ENCODE measurements at regions not wholly inside any gene's neighbourhood (a gene's known extent, or its start where the extent isn't known, plus 50 kb on each side); places are given as distances from the start of the nearest gene placed in this dataset.

- DNase-seq = peak; percentile 24 to 68
These were observed 519.5 kb downstream of the BCOR start for GRCh38 chrX:39577985-39578869.

DNA sequence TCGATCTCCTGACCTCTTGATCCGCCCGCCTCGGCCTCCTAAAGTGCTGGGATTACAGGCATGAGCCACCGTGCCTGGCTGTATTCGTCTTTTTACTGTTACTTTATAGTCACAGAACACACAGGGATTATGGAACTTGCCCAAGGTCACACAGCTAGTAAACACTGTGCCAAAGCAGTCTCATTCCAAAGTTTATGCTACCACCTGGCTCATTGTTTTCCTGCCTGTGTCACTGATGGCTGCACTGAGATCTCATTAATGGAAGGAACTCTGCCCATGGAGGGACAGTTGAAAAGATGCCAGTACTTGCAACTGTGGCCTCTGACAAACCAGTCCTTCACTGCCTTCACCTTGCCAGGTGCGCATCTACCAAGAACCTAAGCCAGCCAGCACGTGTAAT lies 517.7 kb downstream of the BCOR start:
- DNase-seq = no peak

DNA sequence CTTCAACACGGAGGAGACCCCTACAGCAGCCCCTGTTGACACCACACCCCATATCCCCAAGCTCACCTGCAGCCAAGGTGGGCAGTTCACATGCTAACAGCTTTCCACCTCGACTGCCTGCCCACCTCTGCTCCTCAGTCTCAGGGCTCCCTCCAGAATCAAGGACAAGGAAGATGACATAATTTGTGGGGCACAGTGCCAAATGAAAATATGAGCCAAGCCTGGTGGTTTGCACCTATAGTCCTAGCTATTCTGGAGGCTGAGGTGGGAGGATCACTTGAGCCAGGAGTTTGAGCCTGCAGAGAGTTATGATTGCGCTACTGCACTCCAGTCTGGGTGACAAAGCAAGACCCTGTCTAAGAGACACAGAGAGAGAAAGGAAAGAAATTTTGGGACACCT lies 516.3 kb downstream of the BCOR start:
- DNase-seq = no peak

DNA sequence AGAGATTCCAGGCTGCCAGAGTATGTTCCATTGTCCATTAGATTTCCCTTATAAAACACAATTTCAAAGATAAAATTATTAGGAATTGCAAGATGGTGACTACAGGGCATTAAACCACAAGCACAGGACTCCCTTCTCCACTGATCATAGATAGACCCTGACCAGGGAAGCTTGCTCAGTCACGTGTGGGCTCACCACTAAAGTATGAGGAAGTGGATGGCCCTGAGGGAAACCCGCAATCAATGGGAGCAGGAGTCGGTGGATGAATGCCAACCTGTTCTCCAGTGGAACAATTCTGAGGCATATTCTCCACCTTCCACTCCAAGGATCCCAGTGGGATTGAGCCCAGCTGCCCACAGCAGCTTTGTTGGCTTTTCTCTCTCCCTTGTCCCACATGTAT lies 515.7 kb downstream of the BCOR start:
- no peak for DNase-seq

DNA sequence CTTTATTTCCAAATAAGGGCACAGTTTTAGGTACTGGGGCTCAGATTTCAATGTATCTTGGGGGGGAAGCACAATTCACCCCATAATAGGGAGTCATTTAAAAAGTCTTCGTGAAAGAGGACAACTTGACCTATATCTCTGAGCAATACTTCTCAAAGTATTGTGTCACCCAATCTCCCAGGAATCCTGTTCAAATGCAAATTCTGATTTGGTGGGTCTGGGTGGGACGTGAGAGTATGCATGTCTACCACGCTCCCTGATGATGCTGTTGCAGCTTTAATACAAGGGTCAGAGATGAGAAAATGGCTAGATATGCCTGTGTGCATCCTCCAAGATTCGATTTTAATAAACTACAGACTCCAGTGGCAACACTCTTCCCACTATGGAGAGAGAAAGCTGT lies 514.8 kb downstream of the BCOR start:
- DNase-seq = no peak

- DNase-seq = no peak
These were observed 511.9 kb downstream of the BCOR start for GRCh38 chrX:39585808-39586207.

DNA sequence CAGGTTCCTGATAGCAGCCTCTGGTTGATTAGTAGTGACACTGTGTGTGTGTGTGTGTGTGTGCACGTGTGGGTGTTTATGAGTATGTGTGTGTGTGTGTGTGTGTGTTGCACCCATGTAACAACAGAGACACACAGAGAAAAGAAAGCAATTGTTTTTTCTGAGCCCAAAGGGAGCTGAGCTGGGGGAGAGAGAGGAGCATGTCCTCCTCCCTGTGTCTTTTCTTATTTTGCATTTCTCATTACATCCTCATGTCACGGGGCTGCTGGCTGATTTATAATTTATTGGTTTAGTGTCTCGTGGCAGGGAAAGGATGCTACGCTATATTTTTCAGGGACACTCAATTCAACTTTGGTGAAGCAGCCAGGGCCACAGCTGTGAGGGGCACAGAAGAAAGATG lies 511.4 kb downstream of the BCOR start:
- peak in 1 of 2 experiments; percentile 20 for DNase-seq

DNA sequence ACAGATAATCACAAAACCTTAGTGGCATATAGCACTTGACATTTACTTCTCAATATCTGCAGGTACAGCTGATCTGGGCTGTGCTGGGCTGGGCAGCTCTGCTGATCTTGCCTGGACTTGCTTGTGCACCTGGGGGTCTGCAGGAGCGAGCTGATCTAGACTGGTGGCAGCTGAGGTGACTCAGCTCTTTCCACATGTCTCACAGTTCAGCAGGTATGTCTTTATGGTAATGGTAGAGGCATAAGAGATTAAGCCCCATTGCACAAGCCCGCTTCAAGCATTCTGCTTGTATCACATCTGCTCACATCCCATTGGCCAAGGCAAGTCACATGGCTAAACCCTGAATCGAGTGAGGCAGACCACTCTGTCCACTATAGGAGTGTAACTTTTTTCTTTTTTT lies 506.7 kb downstream of the BCOR start:
- DNase-seq = no peak

- DNase-seq = no peak
These were observed 505.0 kb downstream of the BCOR start for GRCh38 chrX:39592776-39593175.

GRCh38 chrX:39595977-39596376 lies 501.8 kb downstream of the BCOR start:
- no peak for DNase-seq

DNA sequence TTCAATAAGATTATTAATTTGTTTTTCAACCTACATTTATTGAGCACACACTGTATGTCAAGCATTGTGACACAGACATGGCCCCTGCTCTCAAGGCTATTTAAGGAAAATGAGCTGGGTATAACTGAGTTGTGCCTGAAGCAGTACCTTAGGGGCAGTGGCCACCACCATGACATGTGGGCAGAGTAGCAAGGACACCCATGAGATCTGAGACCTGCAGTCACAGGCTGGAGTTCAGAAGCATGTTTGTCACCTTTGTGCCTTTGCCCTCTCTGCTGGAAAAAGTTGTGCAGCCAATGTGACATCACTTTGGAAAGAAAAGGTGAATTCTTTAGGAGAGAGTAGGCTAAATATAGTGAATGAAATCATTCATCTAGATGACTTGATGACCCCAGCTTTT lies 501.3 kb downstream of the BCOR start:
- no peak for DNase-seq

DNA sequence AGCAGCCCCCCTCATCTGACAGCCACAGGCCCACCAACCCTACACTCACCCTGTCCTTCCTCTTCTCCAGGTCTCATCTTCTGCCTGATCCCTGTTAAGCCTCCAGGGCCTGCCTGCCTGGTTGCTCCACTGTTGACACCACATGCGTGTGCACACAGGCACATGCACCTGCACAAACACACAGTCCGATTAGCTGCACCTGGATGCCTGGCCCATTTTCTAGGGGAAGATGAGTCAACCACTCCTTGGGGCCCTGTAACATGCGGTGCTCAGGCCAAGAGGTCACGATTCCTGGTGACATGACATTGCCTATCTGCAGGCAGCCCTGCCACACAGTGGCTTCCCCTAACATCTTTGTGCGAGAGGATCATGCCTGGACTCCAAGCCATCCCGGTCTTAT lies 498.4 kb downstream of the BCOR start:
- no peak for DNase-seq

- no peak for DNase-seq
These were observed 497.5 kb downstream of the BCOR start for GRCh38 chrX:39600222-39600621.

- peak in 1 of 2 experiments; percentile 92 for DNase-seq
These were observed 496.3 kb downstream of the BCOR start for GRCh38 chrX:39601231-39602177.

- no peak for DNase-seq
These were observed 495.6 kb downstream of the BCOR start for GRCh38 chrX:39602195-39602594.

DNA sequence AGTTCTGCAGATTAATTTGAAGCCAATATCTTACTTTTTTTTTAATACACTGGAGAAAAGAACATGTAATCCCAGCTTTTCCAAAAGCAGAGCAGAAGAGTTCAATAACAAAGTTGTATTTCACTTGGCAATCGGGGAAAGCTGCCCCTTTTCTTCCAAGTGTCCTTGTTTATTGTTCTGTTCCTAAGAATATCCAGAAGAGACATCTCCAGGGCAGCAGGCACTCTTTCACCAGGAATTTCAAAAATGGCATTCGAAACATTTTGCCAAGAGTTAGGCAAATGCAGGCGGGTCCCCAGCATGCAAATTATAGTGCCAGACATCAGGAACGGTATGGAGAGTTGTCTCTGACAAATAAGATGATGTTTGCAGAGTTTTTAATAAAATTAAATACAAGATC lies 494.5 kb downstream of the BCOR start:
- DNase-seq = peak; percentile 40 to 76

DNA sequence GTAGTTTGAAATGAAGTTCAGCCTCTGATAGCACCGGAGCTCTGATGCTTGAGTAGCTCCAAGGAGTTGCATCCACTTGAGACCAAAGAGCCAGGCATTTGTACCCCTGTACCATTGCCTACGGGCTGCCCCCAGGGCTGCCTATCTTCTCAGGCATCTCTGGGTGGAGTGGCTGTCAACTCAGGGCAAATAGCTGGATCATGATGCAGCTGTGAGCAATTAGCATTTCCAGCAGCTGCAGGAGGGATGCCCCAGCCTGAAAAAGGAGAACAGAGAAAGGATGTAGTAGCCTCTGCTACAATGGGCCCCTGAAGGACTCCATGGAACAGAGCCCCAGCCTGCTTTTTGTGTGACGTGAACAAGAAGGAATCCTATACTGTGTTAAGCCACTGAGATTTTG lies 492.6 kb downstream of the BCOR start:
- DNase-seq = no peak

- DNase-seq = no peak
These were observed 491.9 kb downstream of the BCOR start for GRCh38 chrX:39605866-39606265.

DNA sequence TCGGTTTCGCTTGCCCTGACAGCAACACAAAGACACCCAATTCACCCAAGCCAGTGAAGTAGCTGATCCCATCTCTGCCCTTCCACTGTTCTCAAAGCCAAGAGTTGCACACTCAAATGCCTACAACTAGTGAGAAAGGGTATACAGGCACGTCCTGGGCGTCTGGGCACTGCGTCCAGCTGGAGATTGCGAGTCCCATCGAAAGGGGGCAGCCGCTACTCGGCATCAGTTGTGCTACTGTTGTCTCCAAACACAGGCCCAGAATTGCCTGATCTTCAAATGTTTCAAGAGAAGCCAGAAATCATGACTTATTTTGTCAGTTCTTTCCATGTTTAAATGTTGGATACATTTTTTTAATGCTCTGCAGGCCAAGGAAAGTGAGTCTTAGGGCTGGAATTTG lies 487.8 kb downstream of the BCOR start:
- DNase-seq = no peak

DNA sequence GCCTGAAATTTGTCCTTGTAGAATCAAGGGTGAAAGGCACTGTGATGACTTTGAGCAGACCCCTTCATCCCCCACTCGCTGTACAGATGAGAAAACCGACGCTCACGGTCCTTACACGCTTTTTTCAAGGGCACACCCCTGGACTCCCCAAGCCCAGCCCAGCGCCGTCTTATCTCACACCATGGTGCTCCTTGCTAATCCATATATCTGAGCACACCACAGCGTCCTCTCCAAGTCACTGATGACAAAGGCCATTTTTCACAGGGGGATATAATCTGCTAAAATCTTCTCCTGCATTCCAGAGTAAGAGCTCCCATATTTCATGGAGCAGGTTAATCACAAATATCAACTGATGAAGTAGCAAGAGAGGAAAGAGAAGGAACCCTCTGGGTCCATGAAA lies 486.3 kb downstream of the BCOR start:
- DNase-seq = no peak

- DNase-seq = peak; percentile 98
These were observed 484.2 kb downstream of the BCOR start for GRCh38 chrX:39613482-39613995.

DNA sequence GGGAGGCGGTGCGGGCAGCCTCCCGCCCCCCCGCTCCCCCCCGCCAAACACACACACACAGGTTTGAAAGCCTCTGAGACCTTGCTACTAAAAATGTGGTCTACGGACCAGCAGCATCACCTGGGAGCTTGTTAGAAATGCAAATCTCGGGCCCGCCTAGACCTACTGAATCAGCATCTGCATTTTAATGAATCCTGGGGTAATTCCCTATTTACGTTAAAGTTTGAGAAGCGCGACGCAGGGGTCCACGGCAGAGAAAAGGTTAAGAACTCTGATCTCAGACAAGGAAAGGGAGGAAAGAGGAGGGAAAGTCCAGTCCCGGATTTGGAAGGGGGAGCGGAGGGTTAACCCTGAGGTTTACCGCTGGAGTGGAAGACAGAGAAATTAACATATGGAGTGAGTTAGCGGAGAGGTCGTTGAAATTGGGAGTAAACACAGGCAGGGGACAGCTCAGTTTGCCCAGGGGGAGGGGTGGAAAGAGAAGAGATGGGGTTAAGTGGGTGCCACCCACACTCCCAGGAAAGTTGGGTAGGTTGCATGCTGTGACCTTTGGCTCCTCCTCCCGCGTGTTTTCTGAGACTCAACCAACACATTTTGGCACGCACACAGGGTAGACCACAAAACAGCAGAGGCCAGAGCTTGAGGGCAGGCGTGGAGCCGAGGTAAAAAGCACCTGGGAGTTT lies 483.6 kb downstream of the BCOR start:
- DNase-seq = peak; percentile 98

DNA sequence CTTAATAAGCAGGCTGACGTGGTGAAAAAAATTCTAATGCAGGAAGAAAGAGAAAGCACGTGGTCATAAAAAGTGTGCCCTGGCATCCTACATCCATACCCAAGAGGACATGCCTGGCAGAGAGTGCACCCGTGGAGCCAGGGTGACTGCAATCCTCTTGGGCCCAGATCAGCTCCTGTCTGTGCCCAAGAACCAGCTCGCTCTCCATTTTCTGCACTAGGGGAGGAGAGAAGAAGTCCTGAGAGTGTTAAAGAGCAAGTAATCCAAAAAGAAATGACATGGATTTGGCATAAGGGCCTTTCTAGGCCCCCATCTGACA lies 483.1 kb downstream of the BCOR start:
- no peak for DNase-seq

Measured in NCI-H526 (cell line).